Progenitor cell of endocrine pancreas (in vitro differentiated cells): ENCODE measurements at regions not wholly inside any gene's neighbourhood (a gene's known extent, or its start where the extent isn't known, plus 50 kb on each side); places are given as distances from the start of the nearest gene placed in this dataset.

Experiments used
- DNase-seq: peaks from one replicate; pipeline ENCODE4 v3.0.0; 2021; ENCODE audit warnings: low spot score; ENCODE audit not compliant: unreplicated experiment
- H3K27ac Mint-ChIP-seq: 2 replicates; pipeline ENCODE4 v1.8.0; 2021; ENCODE audit warnings: mild to moderate bottlenecking, moderate library complexity, mixed read lengths
- H3K27me3 Mint-ChIP-seq: 2 replicates; pipeline ENCODE4 v1.8.0; 2021; ENCODE audit warnings: mixed read lengths
- H3K36me3 Mint-ChIP-seq: 2 replicates; pipeline ENCODE4 v1.8.0; 2022; ENCODE audit warnings: mixed read lengths; ENCODE audit not compliant: insufficient read depth
- H3K4me1 Mint-ChIP-seq: 2 replicates; pipeline ENCODE4 v1.8.0; 2021; ENCODE audit warnings: low read depth, mixed read lengths
- H3K4me3 Mint-ChIP-seq: 2 replicates; pipeline ENCODE4 v1.8.0; 2021; ENCODE audit warnings: low read depth, mild to moderate bottlenecking, moderate library complexity, mixed read lengths
- H3K9me3 Mint-ChIP-seq: 2 replicates; pipeline ENCODE4 v1.8.0; 2021; ENCODE audit warnings: low read depth, mixed read lengths
- CTCF ChIP-seq: fragments of 200-600 bp; sonication (generic); IDR thresholded peaks from one replicate; pipeline ENCODE4 v1.5.0; 2021; ENCODE audit warnings: antibody characterized with exemption, mild to moderate bottlenecking; ENCODE audit not compliant: unreplicated experiment

DNA sequence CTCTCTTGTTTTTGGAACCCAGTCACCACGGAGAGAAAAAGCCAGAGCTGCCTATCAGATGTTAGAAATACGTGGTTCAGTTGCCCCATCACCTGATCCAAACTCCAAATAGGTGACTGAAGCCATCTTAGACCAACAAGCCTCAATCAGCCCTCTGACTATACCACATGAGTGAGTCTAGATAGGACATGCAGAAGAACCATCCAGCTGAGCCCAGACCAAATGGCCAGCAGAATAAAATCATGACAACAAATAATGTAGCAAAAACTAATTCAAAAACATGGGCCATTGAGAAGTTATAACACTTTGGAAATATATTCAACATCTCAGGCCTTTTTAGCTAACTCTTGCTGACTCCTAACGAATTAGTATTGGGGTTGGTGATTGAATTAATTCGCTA, 348.4 kb upstream of the C1orf87 start:
- H3K9me3 Mint-ChIP-seq: no peaks in the 10 kb centered on the region
- no peak for DNase-seq
- H3K27me3 Mint-ChIP-seq: no peaks in the 10 kb centered on the region
- H3K36me3 Mint-ChIP-seq: no peaks in the 10 kb centered on the region
- H3K4me1 Mint-ChIP-seq: peaks cover 2% of the 10 kb centered on the region
- H3K27ac Mint-ChIP-seq: no peak overlapping the region
- no peak for TF ChIP-seq CTCF
- no peak overlapping the region for H3K4me3 Mint-ChIP-seq

- Mint-ChIP-seq H3K27ac (no peak overlapping the region), H3K36me3 (no peaks in the 10 kb centered on the region), H3K9me3 (no peaks in the 10 kb centered on the region), H3K4me1 (peaks cover 2% of the 10 kb centered on the region), H3K27me3 (no peaks in the 10 kb centered on the region), H3K4me3 (no peak overlapping the region)
- DNase-seq: no peak
- TF ChIP-seq CTCF: no peak
Measured at GRCh38 chr1:60419023-60419422, 345.5 kb upstream of the C1orf87 start.

- H3K27me3 Mint-ChIP-seq: no peaks in the 10 kb centered on the region
Measured at GRCh38 chr1:60415696-60416095, 342.1 kb upstream of the C1orf87 start.

GRCh38 chr1:60413091-60413490, 339.5 kb upstream of the C1orf87 start:
- Mint-ChIP-seq H3K27me3 (no peaks in the 10 kb centered on the region), H3K27ac (no peak overlapping the region)
- DNase-seq: no peak

More at GRCh38 chr1:60415696-60416095, 342.1 kb upstream of the C1orf87 start:
- TF ChIP-seq CTCF: no peak
- no peak for DNase-seq
- no peak overlapping the region for H3K4me3 Mint-ChIP-seq
- H3K36me3 Mint-ChIP-seq: no peaks in the 10 kb centered on the region
- no peaks in the 10 kb centered on the region for H3K4me1 Mint-ChIP-seq
- no peak overlapping the region for H3K27ac Mint-ChIP-seq
- no peaks in the 10 kb centered on the region for H3K9me3 Mint-ChIP-seq

GRCh38 chr1:60411591-60411990, 338.0 kb upstream of the C1orf87 start:
- Mint-ChIP-seq H3K4me1 (no peaks in the 10 kb centered on the region), H3K9me3 (no peaks in the 10 kb centered on the region), H3K27ac (no peak overlapping the region), H3K27me3 (no peaks in the 10 kb centered on the region), H3K36me3 (no peaks in the 10 kb centered on the region), H3K4me3 (no peak overlapping the region)
- no peak for TF ChIP-seq CTCF
- no peak for DNase-seq

More at GRCh38 chr1:60413091-60413490, 339.5 kb upstream of the C1orf87 start:
- TF ChIP-seq CTCF: no peak
- Mint-ChIP-seq H3K4me3 (no peak overlapping the region), H3K4me1 (no peaks in the 10 kb centered on the region), H3K36me3 (no peaks in the 10 kb centered on the region), H3K9me3 (no peaks in the 10 kb centered on the region)
